A673 (cell line): ENCODE measurements at regions not wholly inside any gene's neighbourhood (a gene's known extent, or its start where the extent isn't known, plus 50 kb on each side); places are given as distances from the start of the nearest gene placed in this dataset.

Experiments
- BruUV-seq: library from RNA; stranded (reverse); fragments of 400-500 nt; replicated peaks from 2 replicates; lab custom pipeline; 2021; lab: Mats Ljungman, UMichigan
- CTCF ChIA-PET: fragments of 300-600 bp; sonication (Branson Sonifier 250); formaldehyde crosslinking; loops from one replicate; lab custom pipeline; 2022; ENCODE audit warnings: antibody characterized with exemption; lab: Charles Lee
- POLR2A ChIA-PET: fragments of 300-600 bp; sonication (Branson Sonifier 250); formaldehyde crosslinking; loops from one replicate; lab custom pipeline; 2022; ENCODE audit warnings: antibody characterized with exemption; ENCODE audit not compliant: low non-redundant PET; lab: Charles Lee
- DNase-seq: peaks from one replicate; pipeline ENCODE4 v3.0.0-alpha.2; 2015; ENCODE audit warnings: low spot score
- H3K27ac ChIP-seq: fragments of 200-600 bp; sonication (generic); 2 replicates; pipeline ENCODE4 v1.5.1; 2016; ENCODE audit warnings: mixed run types, low read depth, mild to moderate bottlenecking, mixed read lengths, antibody characterized with exemption, low read length; ENCODE audit not compliant: poor library complexity, severe bottlenecking
- H3K27me3 ChIP-seq: fragments of 200-600 bp; sonication (generic); replicated peaks from 2 replicates; pipeline ENCODE4 v1.6.1; 2017; ENCODE audit warnings: mixed run types, low read depth, mild to moderate bottlenecking, mixed read lengths, antibody characterized with exemption, low read length; ENCODE audit not compliant: insufficient read depth, poor library complexity
- H3K36me3 ChIP-seq: fragments of 200-600 bp; sonication (generic); 2 replicates; pipeline ENCODE4 v1.6.1; 2016; ENCODE audit warnings: mixed run types, mild to moderate bottlenecking, mixed read lengths, antibody characterized with exemption, low read length; ENCODE audit not compliant: insufficient read depth, poor library complexity, severe bottlenecking
- H3K4me1 ChIP-seq: fragments of 200-600 bp; sonication (generic); 2 replicates; pipeline ENCODE4 v1.6.1; 2017; ENCODE audit warnings: mixed run types, mild to moderate bottlenecking, mixed read lengths, antibody characterized with exemption, low read length; ENCODE audit not compliant: insufficient read depth, poor library complexity, severe bottlenecking
- H3K4me3 ChIP-seq: fragments of 200-600 bp; sonication (generic); 2 replicates; pipeline ENCODE4 v1.5.1; 2016; ENCODE audit warnings: low read depth, mixed run types, mild to moderate bottlenecking, mixed read lengths, low read length; ENCODE audit not compliant: poor library complexity, severe bottlenecking
- H3K9me3 ChIP-seq: fragments of 200-600 bp; sonication (generic); 2 replicates; pipeline ENCODE4 v1.6.1; 2016; ENCODE audit warnings: mixed run types, low read depth, mild to moderate bottlenecking, mixed read lengths, antibody characterized with exemption, low read length; ENCODE audit not compliant: poor library complexity, severe bottlenecking
- EZH2 ChIP-seq: fragments of 200-600 bp; sonication (generic); IDR thresholded peaks from 2 replicates; pipeline ENCODE4 v1.6.1; 2017; ENCODE audit warnings: borderline replicate concordance, low read depth, mild to moderate bottlenecking, mixed read lengths, antibody characterized with exemption, low read length; ENCODE audit not compliant: poor library complexity, severe bottlenecking
- intact Hi-C: fragments of 100-400 bp; cut with micrococcal nuclease; formaldehyde crosslinking; loops from one replicate; pipeline ENCODE4 v1.10.0; 2022; ENCODE audit not compliant: unreplicated experiment
- TF ChIP-seq, protein P1 (sequence below): fragments of 300-800, 200-600 bp; sonication (generic); conservative IDR thresholded peaks from 2 replicates; pipeline ENCODE4 v1.5.1; 2017; ENCODE audit warnings: low read depth, mild to moderate bottlenecking, antibody characterized with exemption, low read length, moderate library complexity, mixed read lengths

DNA sequence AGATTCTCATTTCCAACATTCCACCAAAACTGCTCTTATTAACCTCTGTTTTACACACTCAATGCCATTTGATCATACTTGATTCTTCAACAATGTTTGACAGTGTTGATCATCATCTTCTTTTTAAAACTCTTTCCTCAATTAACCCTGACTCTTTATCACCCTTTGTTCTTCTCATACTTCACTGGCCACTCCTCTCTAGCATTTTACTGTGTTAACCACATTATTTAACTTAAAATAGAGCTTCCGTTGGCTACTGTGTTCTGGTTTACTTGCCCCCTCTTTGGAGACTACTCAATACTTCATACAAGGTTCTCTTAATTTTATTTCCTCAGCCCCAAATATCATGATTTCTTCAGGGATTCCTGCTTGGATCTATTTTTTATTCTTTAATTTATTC lies 121.1 kb upstream of the SPRY2 start:
- BruUV-seq: no TSS peak
- Histone ChIP-seq H3K4me3 (no peak overlapping the region), H3K36me3 (no peaks in the 10 kb centered on the region), H3K27me3 (peaks cover 5% of the 10 kb centered on the region), H3K4me1 (no peaks in the 10 kb centered on the region), H3K27ac (no peak overlapping the region), H3K9me3 (no peaks in the 10 kb centered on the region)
- no peak for TF ChIP-seq EZH2
- TF ChIP-seq, protein P1, sequence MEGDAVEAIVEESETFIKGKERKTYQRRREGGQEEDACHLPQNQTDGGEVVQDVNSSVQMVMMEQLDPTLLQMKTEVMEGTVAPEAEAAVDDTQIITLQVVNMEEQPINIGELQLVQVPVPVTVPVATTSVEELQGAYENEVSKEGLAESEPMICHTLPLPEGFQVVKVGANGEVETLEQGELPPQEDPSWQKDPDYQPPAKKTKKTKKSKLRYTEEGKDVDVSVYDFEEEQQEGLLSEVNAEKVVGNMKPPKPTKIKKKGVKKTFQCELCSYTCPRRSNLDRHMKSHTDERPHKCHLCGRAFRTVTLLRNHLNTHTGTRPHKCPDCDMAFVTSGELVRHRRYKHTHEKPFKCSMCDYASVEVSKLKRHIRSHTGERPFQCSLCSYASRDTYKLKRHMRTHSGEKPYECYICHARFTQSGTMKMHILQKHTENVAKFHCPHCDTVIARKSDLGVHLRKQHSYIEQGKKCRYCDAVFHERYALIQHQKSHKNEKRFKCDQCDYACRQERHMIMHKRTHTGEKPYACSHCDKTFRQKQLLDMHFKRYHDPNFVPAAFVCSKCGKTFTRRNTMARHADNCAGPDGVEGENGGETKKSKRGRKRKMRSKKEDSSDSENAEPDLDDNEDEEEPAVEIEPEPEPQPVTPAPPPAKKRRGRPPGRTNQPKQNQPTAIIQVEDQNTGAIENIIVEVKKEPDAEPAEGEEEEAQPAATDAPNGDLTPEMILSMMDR: no peak
- POLR2A ChIA-PET: no interaction called here
- no peak for DNase-seq
- intact Hi-C loops: no loop called here
- CTCF ChIA-PET: no interaction called here

DNA sequence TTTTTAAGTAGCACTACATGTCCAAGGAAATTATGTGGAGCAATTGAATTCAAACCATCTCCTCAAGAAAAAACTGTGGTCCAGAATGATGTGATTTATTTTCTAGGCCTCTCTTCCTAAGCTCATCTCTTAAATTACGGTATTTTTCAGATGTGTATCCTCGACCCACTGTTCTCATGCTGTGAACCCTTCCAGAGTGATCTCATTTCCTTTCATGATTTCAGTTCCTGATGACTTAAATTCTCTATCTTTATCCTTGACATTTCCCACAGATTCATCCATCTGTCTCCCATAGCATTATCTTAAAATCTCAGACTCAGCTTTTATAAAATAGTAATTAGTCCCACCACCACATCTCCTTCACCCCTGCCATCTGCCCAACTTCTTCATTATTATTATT lies 117.6 kb upstream of the SPRY2 start:
- Histone ChIP-seq H3K9me3 (no peaks in the 10 kb centered on the region), H3K27me3 (peaks cover 5% of the 10 kb centered on the region), H3K36me3 (no peaks in the 10 kb centered on the region), H3K4me1 (no peaks in the 10 kb centered on the region), H3K27ac (no peak overlapping the region), H3K4me3 (no peak overlapping the region)
- ChIA-PET POLR2A (no interaction called here), CTCF (interaction anchor here (0.6 kb wide), 1 partner anchor 70 kb away, joined by 6 read pairs; no protein-coding TSS in a partner anchor)
- BruUV-seq: no TSS peak
- no peak for TF ChIP-seq EZH2
- TF ChIP-seq, protein P1: no peak
- intact Hi-C loops: no loop called here
- peak; percentile 46 for DNase-seq

DNA sequence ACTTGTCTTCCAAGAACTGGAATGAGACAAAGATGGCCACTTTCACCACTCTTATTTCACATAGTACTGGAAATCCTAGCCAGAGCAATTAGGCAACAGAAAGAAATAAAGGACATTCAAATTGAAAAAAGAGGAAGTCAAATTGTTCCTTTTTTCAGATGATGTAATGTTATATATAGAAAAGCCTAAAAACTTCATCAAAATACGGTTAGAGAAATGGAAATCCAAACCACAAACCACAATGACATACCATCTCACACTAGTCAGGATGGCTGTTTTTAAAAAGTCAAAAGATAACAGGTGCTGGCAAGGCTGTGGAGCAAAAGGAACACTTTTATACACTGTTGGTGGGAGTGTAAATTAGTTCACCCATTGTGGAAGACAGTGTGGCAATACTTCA lies 113.3 kb upstream of the SPRY2 start:
- BruUV-seq: no TSS peak
- intact Hi-C loops: no loop called here
- Histone ChIP-seq H3K4me1 (no peaks in the 10 kb centered on the region), H3K36me3 (no peaks in the 10 kb centered on the region), H3K27ac (no peak overlapping the region), H3K4me3 (no peak overlapping the region), H3K9me3 (no peaks in the 10 kb centered on the region), H3K27me3 (no peaks in the 10 kb centered on the region)
- DNase-seq: no peak
- CTCF ChIA-PET: no interaction called here
- POLR2A ChIA-PET: no interaction called here
- TF ChIP-seq EZH2: no peak
- TF ChIP-seq, protein P1: no peak
